Stimulated activated naive B cell treated with anti-CD40 and anti-IgM and Interleukin-4, amounts not matched to agents 10 μg/mL and 1 μg/mL and 100 μg/mL, for 72 hours (primary cell): ENCODE measurements at regions not wholly inside any gene's neighbourhood (a gene's known extent, or its start where the extent isn't known, plus 50 kb on each side); places are given as distances from the start of the nearest gene placed in this dataset.

Experiments
- ATAC-seq, 2 donors: fragments of 150-1000 bp; cut with Tn5 transposase; replicated peaks; 2 replicates each; pipeline ENCODE4 v1.10.0; 2021; ENCODE audit warnings: moderate library complexity in 1 of 2
- DNase-seq: peaks from one replicate; pipeline ENCODE4 v3.0.0; 2021
- H3K27ac Mint-ChIP-seq: one replicate; pipeline ENCODE4 v1.8.0; 2022; ENCODE audit warnings: mild to moderate bottlenecking, mixed read lengths
- H3K27me3 Mint-ChIP-seq, 2 donors: one replicate each; pipeline ENCODE4 v1.8.0; 2022; ENCODE audit warnings: mixed read lengths in 2 of 2
- H3K36me3 Mint-ChIP-seq, 2 donors: one replicate each; pipeline ENCODE4 v1.8.0; 2022; ENCODE audit warnings: mixed read lengths in 2 of 2, mild to moderate bottlenecking in 1 of 2
- H3K4me1 Mint-ChIP-seq, 2 donors: one replicate each; pipeline ENCODE4 v1.8.0; 2022; ENCODE audit warnings: mixed read lengths in 2 of 2, mild to moderate bottlenecking in 1 of 2
- H3K4me3 Mint-ChIP-seq, 2 donors: one replicate each; pipeline ENCODE4 v1.8.0; 2022; ENCODE audit warnings: mild to moderate bottlenecking in 2 of 2, mixed read lengths in 2 of 2, moderate library complexity in 1 of 2
- H3K9me3 Mint-ChIP-seq, 2 donors: one replicate each; pipeline ENCODE4 v1.8.0; 2022; ENCODE audit warnings: mixed read lengths in 2 of 2, mild to moderate bottlenecking in 1 of 2

DNA sequence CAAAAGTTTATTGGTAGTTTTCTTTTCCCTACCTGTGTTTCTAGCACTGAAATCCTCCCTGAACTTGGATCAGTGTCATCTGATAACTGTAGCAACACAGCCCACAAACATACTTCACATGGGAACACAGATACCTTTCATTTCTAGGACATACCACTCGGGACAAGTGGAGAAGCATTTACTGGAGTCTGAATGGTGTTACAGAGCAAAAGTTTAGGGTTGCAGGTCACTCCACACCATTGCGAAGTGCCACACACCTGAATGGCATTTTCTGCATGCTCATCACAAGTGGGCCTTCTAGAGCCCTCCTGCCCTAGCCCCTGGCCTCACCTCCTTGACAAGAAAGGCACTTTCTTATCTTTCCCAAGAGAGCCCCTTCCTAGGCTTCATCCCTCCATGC lies 184.8 kb upstream of the PKDCC start:
- H3K27me3 Mint-ChIP-seq = peaks cover 19 to 40% of the 10 kb centered on the region in 2 donors
- H3K4me1 Mint-ChIP-seq = no peaks in the 10 kb centered on the region
- ATAC-seq (no peak), DNase-seq (no peak)
- no peak overlapping the region for H3K4me3 Mint-ChIP-seq
- H3K27ac Mint-ChIP-seq = no peak overlapping the region
- H3K9me3 Mint-ChIP-seq = no peaks in the 10 kb centered on the region
- H3K36me3 Mint-ChIP-seq = no peaks in the 10 kb centered on the region

DNA sequence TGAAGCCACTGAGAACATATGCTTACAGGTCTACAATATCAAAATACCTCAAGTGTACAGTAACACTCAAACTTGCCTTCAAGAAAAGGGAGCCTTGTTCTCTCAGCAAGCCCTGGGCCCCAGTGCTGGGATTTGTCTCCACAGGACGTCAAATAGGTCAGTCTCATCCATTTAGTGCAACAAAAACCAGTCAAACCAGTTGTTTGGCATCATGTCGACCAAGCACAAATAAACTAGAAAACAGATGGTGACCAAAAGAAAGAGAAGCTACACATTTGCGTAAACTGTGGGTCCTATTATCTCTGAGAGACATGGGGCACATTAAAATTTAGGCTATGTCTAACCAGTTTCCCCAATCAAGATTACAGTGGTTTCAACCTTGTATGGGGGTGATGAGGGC lies 182.6 kb upstream of the PKDCC start:
- H3K4me1 Mint-ChIP-seq = no peaks in the 10 kb centered on the region
- DNase-seq (no peak), ATAC-seq (no peak)
- no peaks in the 10 kb centered on the region for H3K9me3 Mint-ChIP-seq
- H3K4me3 Mint-ChIP-seq = no peak overlapping the region
- no peak overlapping the region for H3K27ac Mint-ChIP-seq
- H3K27me3 Mint-ChIP-seq = peaks cover 15 to 42% of the 10 kb centered on the region in 2 donors
- H3K36me3 Mint-ChIP-seq = no peaks in the 10 kb centered on the region

DNA sequence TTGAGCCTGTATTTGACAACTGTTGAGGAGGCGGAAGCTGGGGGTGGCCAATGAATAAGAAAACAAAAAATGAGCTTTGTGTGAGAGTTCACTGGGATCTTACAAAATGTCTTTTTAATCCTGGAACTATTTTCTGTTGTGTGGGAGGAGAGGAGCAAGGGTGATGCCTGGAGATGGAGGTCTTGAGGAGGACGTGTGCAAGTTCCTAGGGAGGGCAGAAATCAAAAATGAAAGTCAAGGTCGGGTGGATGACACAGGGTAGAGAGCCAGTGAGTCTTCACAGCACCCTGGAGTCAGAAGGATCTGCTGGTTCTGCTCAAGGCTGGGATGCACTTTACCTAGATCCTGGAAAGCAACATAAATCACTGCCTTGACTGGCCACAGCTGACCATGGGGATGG lies 180.3 kb upstream of the PKDCC start:
- Mint-ChIP-seq H3K4me3 (no peak overlapping the region), H3K4me1 (no peaks in the 10 kb centered on the region), H3K27ac (no peak overlapping the region), H3K27me3 (peaks cover 11 to 51% of the 10 kb centered on the region in 2 donors), H3K36me3 (no peaks in the 10 kb centered on the region), H3K9me3 (no peaks in the 10 kb centered on the region)
- no peak for ATAC-seq
- no peak for DNase-seq

DNA sequence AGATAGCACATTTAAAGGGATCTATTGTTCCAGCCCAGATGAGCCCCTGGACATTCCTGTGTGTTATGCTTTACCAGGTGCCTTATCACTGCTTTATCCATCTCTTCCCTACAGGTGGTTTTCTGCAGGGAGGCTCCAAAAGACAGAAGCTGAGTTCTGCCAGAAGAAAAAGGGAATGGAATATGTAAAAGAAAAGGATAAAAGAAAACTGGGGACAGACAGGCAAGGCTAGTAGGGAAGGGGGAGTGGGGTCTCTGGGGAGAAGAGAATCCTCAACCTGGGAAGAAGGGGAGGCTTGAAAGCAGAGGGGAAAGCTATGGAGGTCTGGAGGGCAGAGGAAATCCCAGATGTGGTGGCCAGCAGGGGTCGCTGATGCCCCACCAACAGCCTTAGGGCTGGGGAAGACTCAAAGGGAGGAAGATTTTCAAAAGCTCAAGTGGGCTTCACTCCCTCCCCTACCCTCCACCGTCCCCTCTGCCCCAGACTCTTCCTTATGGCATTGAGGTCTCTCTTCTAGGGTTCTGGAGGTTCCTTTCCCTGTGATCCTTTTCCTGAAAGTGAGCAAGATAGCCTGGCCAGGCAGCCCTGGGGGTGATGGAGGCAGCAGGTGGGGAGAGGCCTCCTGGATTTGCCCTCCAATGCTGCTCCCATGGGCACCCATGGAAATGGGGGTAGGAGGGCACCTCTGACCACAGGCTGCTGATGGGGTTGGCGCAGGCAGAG lies 178.1 kb upstream of the PKDCC start:
- peaks cover 0 to 39% of the 10 kb centered on the region in 2 donors for H3K27me3 Mint-ChIP-seq
- no peaks in the 10 kb centered on the region for H3K36me3 Mint-ChIP-seq
- DNase-seq (peak; percentile 45), ATAC-seq (peak; percentile 89 to 92)
- peak overlapping the region; percentile 33 for H3K27ac Mint-ChIP-seq
- H3K4me1 Mint-ChIP-seq = no peaks in the 10 kb centered on the region
- no peaks in the 10 kb centered on the region for H3K9me3 Mint-ChIP-seq
- H3K4me3 Mint-ChIP-seq = no peak overlapping the region

DNA sequence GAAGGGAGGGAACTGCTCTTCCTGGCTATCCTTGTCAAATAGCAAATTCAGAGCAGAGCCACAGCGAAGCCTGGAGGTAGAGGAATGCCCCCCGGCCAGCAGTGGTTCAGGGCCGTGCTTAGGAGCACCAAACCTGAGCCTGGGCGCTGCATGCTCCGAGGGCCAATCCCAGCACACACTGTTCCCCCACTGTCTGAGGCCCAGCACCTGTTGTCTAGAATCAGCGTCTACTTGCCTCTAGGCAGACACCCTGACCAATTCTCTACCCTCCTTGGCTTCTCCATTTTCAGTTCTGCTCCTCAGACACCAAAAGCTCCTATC lies 177.6 kb upstream of the PKDCC start:
- H3K9me3 Mint-ChIP-seq = no peaks in the 10 kb centered on the region
- H3K27me3 Mint-ChIP-seq = peaks cover 0 to 35% of the 10 kb centered on the region in 2 donors
- no peak overlapping the region for H3K4me3 Mint-ChIP-seq
- no peak overlapping the region for H3K27ac Mint-ChIP-seq
- no peaks in the 10 kb centered on the region for H3K4me1 Mint-ChIP-seq
- no peaks in the 10 kb centered on the region for H3K36me3 Mint-ChIP-seq
- DNase-seq (no peak), ATAC-seq (no peak)

DNA sequence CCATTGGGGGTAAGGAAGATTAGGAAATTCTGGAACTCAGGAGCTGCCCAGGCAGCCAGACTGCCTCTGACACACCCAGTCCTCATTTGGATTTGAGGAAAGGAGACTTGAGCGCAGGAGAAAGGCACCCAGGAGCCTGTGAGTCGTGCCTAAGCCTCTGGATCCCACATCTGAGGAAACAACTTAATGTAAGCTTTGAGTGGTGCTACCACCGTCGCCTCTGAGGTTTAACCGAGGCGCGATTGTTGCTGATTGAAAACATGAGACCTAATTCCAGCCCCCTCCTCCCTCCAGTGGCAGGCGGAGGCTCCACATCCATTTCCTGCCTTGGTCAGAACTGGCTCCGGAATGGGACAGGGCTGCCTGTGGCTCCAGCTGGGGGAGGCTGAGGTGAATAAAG lies 176.7 kb upstream of the PKDCC start:
- DNase-seq (no peak), ATAC-seq (no peak)
- H3K27ac Mint-ChIP-seq = no peak overlapping the region
- H3K4me3 Mint-ChIP-seq = no peak overlapping the region
- peaks cover 0 to 28% of the 10 kb centered on the region in 2 donors for H3K27me3 Mint-ChIP-seq
- H3K4me1 Mint-ChIP-seq = no peaks in the 10 kb centered on the region
- H3K36me3 Mint-ChIP-seq = no peaks in the 10 kb centered on the region
- no peaks in the 10 kb centered on the region for H3K9me3 Mint-ChIP-seq

DNA sequence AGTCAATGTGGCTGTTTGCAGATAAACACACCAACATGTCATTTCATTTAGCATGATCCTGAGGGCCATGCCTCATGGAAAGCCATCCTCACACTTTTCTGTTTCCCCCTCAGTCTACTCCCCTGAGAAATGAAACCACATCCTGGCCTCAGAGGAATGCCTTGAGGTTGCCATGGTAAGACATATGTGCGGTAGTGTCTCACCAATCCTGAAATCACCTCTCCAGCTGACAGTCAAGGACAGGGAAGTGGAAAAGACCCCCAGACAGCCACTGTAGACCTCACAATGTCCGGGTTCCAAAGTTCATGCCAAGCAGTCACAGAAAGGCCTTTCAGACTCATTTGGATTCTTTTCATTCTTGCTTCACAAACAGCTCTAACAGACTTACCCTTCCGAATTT lies 175.2 kb upstream of the PKDCC start:
- Mint-ChIP-seq H3K9me3 (no peaks in the 10 kb centered on the region), H3K36me3 (no peaks in the 10 kb centered on the region), H3K4me1 (no peaks in the 10 kb centered on the region), H3K4me3 (no peak overlapping the region), H3K27ac (no peak overlapping the region), H3K27me3 (peaks cover 9 to 33% of the 10 kb centered on the region in 2 donors)
- DNase-seq = no peak
- ATAC-seq = no peak

DNA sequence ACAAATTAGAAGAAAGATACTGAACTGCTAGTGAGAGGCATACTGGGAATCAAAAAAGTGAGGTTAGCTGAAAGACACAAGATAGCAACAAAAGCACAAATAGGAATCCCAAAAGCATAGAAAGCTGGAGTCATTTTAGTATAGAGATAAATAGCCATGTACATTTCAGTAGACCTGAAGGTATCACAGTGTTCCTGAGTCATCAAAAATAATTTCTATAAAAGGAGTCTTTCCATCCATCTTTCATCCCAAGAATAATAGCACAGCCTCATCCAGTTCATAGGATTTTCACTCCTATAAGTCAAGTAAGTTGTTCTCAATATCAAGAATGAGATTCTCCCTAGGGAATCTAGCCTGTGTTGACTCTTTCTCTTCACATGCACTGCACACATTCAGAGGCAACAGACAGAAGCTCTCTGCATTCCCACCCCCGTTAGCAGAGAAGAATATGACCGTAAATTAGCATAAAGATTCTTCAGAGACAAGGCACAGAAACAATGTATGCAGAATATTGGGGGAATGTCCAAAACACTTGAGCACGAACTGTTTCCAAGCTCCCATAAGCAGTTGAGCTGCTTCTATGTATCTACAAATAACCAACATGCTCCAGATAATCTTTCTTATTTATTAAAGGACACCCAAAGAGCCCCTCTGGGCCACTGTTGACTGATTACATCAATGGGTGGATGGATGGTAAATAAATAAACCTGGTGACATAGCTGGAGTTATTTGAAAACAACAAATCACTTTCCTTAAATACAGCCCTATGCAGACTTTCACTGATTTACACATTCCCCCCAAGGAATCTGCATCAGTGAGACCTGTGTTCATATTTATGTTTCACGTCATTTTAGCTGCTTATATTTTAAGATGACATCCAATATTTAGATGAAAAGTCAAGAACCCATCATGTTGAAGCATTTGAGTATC lies 174.5 kb upstream of the PKDCC start:
- Mint-ChIP-seq H3K27me3 (peaks cover 9 to 32% of the 10 kb centered on the region in 2 donors), H3K9me3 (no peaks in the 10 kb centered on the region), H3K27ac (peak overlapping the region; percentile 42), H3K4me1 (no peaks in the 10 kb centered on the region), H3K36me3 (no peaks in the 10 kb centered on the region), H3K4me3 (no peak overlapping the region)
- DNase-seq (no peak), ATAC-seq (no peak)

DNA sequence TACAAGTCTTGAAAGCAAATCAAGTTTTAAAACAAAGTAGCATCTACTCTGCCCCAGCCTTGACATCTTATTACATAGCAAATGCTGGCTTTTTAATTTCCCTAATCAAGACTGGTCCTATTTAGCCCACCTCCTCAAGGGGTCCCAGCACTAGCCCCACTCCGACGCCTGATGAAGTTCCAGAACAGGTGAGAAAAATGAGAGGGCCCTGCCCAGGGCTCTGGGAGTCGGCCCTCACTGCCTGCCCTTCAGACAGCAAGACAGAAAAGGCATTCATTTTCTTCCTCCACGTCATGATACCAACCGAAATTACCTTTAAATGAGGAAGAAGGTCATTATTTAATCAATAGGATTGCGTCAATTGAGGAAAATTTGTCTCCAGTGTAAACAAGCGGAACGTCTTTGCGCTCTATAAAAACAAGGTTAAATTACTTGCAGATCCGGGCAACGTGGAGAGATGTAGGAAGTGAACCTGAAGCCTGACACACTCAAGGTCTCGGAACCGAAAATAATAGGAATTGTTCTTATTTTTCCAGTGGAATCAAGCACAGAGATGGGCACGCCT lies 170.6 kb upstream of the PKDCC start:
- no peak overlapping the region for H3K4me3 Mint-ChIP-seq
- H3K27ac Mint-ChIP-seq = no peak overlapping the region
- DNase-seq (no peak), ATAC-seq (no peak)
- peaks cover 27 to 32% of the 10 kb centered on the region in 2 donors for H3K27me3 Mint-ChIP-seq
- peaks cover 8 to 9% of the 10 kb centered on the region in 2 donors for H3K4me1 Mint-ChIP-seq
- no peaks in the 10 kb centered on the region for H3K9me3 Mint-ChIP-seq
- no peaks in the 10 kb centered on the region for H3K36me3 Mint-ChIP-seq

DNA sequence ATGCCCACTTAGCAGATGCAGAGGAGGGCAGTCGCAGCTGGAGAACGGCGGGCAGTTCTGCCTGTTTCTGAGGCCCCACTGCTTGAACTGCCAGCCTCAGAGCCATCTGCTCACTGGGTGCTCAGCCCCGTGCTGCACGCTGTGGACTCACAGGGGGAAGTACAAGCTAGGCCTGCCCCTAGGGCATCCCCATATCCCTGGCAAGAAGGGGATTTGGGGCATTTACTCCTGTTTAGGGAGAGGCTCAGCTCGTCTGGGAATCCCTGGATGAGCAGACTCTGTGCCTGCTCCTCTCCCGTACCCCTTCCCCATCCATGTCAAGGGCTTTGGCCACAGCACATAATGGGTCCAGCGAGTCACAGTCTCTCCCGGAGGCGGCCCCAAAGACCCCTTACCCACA lies 169.8 kb upstream of the PKDCC start:
- Mint-ChIP-seq H3K4me1 (peaks cover 8 to 9% of the 10 kb centered on the region in 2 donors), H3K4me3 (no peak overlapping the region)
- no peak for ATAC-seq

DNA sequence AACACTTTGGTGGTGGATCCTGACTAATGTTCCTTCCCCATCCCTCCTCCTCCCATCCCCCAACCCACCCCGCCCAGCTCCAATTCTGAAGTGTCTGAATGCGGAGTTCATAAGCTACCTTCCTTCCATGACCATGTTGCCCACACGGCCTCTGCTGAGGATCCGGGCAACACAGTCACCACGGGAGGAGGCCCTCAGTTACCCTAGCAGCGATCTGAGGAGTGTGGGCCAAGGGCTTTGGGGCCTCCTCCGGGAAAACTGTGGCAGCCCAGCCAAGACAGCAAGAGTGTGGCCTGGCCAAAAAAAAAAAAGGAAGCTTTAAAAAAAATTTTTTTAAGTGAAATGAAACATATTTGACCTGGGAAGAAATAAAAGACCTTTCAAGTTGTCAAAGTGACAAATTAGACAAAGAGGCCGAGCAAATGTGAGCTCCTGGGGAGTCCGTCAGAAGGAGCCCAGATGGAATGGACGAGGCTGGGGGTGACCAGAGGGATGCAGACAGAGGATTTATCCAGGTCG lies 169.0 kb upstream of the PKDCC start:
- Mint-ChIP-seq H3K4me3 (no peak overlapping the region), H3K27ac (no peak overlapping the region), H3K9me3 (no peaks in the 10 kb centered on the region), H3K27me3 (peaks cover 28 to 32% of the 10 kb centered on the region in 2 donors), H3K4me1 (peaks cover 8 to 9% of the 10 kb centered on the region in 2 donors), H3K36me3 (no peaks in the 10 kb centered on the region)
- ATAC-seq = no peak
- DNase-seq = no peak

More for the DNA sequence above, 169.8 kb upstream of the PKDCC start:
- Mint-ChIP-seq H3K9me3 (no peaks in the 10 kb centered on the region), H3K27me3 (peaks cover 28 to 32% of the 10 kb centered on the region in 2 donors), H3K27ac (no peak overlapping the region), H3K36me3 (no peaks in the 10 kb centered on the region)
- no peak for DNase-seq

DNA sequence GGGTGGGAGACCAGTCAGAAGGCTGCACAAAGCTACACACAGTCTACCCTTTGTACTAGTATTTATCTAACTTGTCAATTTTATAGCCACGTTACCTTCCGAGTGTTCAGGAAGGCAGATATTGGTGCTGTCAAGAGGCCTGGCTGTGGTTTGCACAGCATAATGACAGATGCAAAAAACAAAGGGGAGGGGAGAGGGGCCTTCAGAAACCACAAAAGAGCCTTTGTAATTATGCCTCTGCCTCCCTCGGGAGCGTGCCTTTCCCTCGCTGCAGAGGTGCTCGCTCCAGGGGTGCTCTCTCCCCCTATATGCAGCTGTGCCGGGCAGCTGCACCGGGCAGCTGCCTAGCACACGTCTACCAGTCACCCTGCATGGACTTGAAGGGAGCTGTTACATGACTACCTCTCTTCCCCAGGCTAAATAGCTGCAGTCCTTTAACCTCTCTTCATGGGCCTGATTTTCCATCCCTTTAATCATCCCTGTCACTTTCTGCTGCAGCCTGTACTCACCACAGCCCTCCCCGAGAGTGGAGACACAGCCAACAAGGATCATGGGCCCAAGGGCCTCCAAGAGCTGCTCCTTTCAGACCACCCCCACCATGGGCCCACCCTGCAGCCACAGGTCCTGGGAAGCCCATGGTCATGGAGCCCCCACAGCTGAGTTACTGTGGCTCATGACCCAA lies 168.4 kb upstream of the PKDCC start:
- H3K9me3 Mint-ChIP-seq = no peaks in the 10 kb centered on the region
- DNase-seq (no peak), ATAC-seq (peak; percentile 29 to 36)
- H3K36me3 Mint-ChIP-seq = no peaks in the 10 kb centered on the region
- H3K4me1 Mint-ChIP-seq = peaks cover 8 to 9% of the 10 kb centered on the region in 2 donors
- H3K27ac Mint-ChIP-seq = no peak overlapping the region
- H3K4me3 Mint-ChIP-seq = no peak overlapping the region
- peaks cover 28 to 32% of the 10 kb centered on the region in 2 donors for H3K27me3 Mint-ChIP-seq

DNA sequence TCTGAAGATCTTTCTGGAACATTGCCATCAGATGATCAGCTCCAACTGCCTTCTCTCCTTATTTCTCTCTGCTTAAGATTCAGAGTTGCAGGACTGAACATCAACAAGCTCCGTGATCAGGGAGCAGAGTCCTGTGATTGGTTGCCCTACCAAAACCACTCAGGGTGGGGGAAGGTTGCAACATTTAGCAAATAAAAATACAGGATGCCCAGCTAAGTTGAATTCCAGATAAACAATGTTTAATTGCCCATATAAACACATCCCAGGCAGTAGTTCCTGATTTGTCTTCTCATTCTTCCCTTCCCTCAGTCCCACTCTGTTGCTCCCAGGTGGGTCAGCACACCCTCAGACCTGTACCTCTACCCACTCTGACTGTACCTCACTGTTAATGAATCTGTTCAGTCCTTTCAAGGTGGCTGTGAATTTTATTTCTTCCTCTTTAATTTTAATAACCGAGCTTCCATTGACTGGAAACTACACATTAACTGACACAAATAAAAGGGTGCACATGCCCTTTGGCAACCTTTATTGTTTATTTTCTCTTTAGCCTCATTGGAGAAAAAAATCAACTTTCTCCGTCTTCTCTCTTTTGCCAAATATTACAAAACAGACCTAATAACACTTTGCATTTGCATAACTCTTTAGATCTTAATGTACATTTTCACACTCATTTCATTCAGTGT lies 167.1 kb upstream of the PKDCC start:
- Mint-ChIP-seq H3K36me3 (no peaks in the 10 kb centered on the region), H3K27ac (no peak overlapping the region), H3K9me3 (no peaks in the 10 kb centered on the region), H3K4me3 (no peak overlapping the region), H3K27me3 (peaks cover 28 to 38% of the 10 kb centered on the region in 2 donors), H3K4me1 (peaks cover 8 to 9% of the 10 kb centered on the region in 2 donors)
- DNase-seq (no peak), ATAC-seq (no peak)

DNA sequence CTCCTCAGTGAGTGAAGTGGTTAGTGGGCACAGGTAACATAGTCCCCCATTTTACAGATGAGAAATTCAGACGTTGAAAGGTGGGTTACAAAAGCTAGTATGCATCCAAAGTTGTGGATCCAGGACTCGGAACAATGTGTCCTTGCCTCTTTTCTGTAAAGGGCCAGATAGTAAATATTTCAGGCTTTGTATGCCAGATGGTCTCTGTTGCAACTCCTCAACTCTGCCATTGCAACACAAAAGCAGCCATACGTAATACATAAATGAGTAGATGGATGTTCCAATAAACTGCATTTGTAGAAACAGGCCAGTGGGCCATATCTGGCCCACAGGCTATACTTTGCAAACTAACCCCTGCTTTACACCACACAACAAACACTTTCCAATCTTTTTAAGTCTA lies 166.6 kb upstream of the PKDCC start:
- ATAC-seq (no peak), DNase-seq (no peak)
- H3K36me3 Mint-ChIP-seq = no peaks in the 10 kb centered on the region
- no peak overlapping the region for H3K4me3 Mint-ChIP-seq
- peaks cover 8 to 9% of the 10 kb centered on the region in 2 donors for H3K4me1 Mint-ChIP-seq
- no peak overlapping the region for H3K27ac Mint-ChIP-seq
- peaks cover 28 to 40% of the 10 kb centered on the region in 2 donors for H3K27me3 Mint-ChIP-seq
- no peaks in the 10 kb centered on the region for H3K9me3 Mint-ChIP-seq
